Calu3 (cell line): ENCODE measurements at regions not wholly inside any gene's neighbourhood (a gene's known extent, or its start where the extent isn't known, plus 50 kb on each side); places are given as distances from the start of the nearest gene placed in this dataset.

Experiments
- BruUV-seq: library from RNA; stranded (reverse); fragments of 400-500 nt; replicated peaks from 2 replicates; lab custom pipeline; 2021; lab: Mats Ljungman, UMichigan
- CTCF ChIA-PET: fragments of 300-600 bp; sonication (Branson Sonifier 250); formaldehyde crosslinking; loops from one replicate; lab custom pipeline; 2022; ENCODE audit warnings: antibody characterized with exemption; lab: Charles Lee
- DNase-seq: peaks from one replicate; pipeline ENCODE4 v3.0.0; 2022
- H3K27ac Mint-ChIP-seq: one replicate; pipeline ENCODE4 v1.8.0; 2022; ENCODE audit warnings: mixed read lengths; ENCODE audit not compliant: unreplicated experiment
- H3K27me3 Mint-ChIP-seq: one replicate; pipeline ENCODE4 v1.8.0; 2022; ENCODE audit warnings: mixed read lengths; ENCODE audit not compliant: unreplicated experiment
- H3K36me3 Mint-ChIP-seq: one replicate; pipeline ENCODE4 v1.8.0; 2022; ENCODE audit warnings: mild to moderate bottlenecking, moderate library complexity, mixed read lengths; ENCODE audit not compliant: insufficient read depth, unreplicated experiment
- H3K4me1 Mint-ChIP-seq: one replicate; pipeline ENCODE4 v1.8.0; 2022; ENCODE audit warnings: mild to moderate bottlenecking, low read depth, mixed read lengths; ENCODE audit not compliant: unreplicated experiment
- H3K4me3 Mint-ChIP-seq: one replicate; pipeline ENCODE4 v1.8.0; 2022; ENCODE audit warnings: mild to moderate bottlenecking, low read depth, moderate library complexity, mixed read lengths; ENCODE audit not compliant: unreplicated experiment
- H3K9me3 Mint-ChIP-seq: one replicate; pipeline ENCODE4 v1.8.0; 2022; ENCODE audit warnings: low read depth, mixed read lengths; ENCODE audit not compliant: unreplicated experiment
- CTCF ChIP-seq: fragments of 200-600 bp; IDR thresholded peaks from one replicate; pipeline ENCODE4 v1.8.0; 2022; ENCODE audit warnings: antibody characterized with exemption; ENCODE audit not compliant: unreplicated experiment
- intact Hi-C: fragments of 100-400 bp; cut with micrococcal nuclease; formaldehyde crosslinking; loops from one replicate; pipeline ENCODE4 v1.10.0; 2022; ENCODE audit not compliant: unreplicated experiment

- Mint-ChIP-seq H3K4me1 (no peaks in the 10 kb centered on the region), H3K27ac (no peak overlapping the region), H3K27me3 (no peaks in the 10 kb centered on the region), H3K36me3 (no peaks in the 10 kb centered on the region), H3K9me3 (peaks cover 11% of the 10 kb centered on the region), H3K4me3 (no peak overlapping the region)
- no TSS peak for BruUV-seq
- DNase-seq: no peak
- no peak for TF ChIP-seq CTCF
- CTCF ChIA-PET: no interaction called here
- intact Hi-C loops: no loop called here
Observed at GRCh38 chr20:55053389-55053788, 578.0 kb downstream of the DOK5 start.

- Mint-ChIP-seq H3K36me3 (no peaks in the 10 kb centered on the region), H3K27ac (no peak overlapping the region), H3K4me3 (no peak overlapping the region), H3K27me3 (no peaks in the 10 kb centered on the region), H3K4me1 (no peaks in the 10 kb centered on the region), H3K9me3 (peaks cover 11% of the 10 kb centered on the region)
- CTCF ChIA-PET: no interaction called here
- no peak for TF ChIP-seq CTCF
- intact Hi-C loops: no loop called here
- DNase-seq: no peak
- BruUV-seq: no TSS peak
Observed at GRCh38 chr20:55052459-55052858, 577.1 kb downstream of the DOK5 start.

GRCh38 chr20:55038684-55039083 is 563.3 kb downstream of the DOK5 start:
- TF ChIP-seq CTCF: no peak
- H3K27me3 Mint-ChIP-seq: no peaks in the 10 kb centered on the region

GRCh38 chr20:55031971-55032370 is 556.6 kb downstream of the DOK5 start:
- Mint-ChIP-seq H3K4me3 (no peak overlapping the region), H3K4me1 (no peaks in the 10 kb centered on the region), H3K27ac (no peak overlapping the region), H3K9me3 (peaks cover 10% of the 10 kb centered on the region), H3K27me3 (no peaks in the 10 kb centered on the region), H3K36me3 (no peaks in the 10 kb centered on the region)
- no peak for DNase-seq
- TF ChIP-seq CTCF: no peak
- intact Hi-C loops: no loop called here
- no TSS peak for BruUV-seq
- CTCF ChIA-PET: no interaction called here

More at GRCh38 chr20:55038684-55039083, 563.3 kb downstream of the DOK5 start:
- CTCF ChIA-PET: no interaction called here
- H3K9me3 Mint-ChIP-seq: peaks cover 11% of the 10 kb centered on the region
- H3K4me3 Mint-ChIP-seq: no peak overlapping the region
- no TSS peak for BruUV-seq
- intact Hi-C loops: no loop called here
- no peak for DNase-seq
- no peak overlapping the region for H3K27ac Mint-ChIP-seq
- H3K36me3 Mint-ChIP-seq: no peaks in the 10 kb centered on the region
- H3K4me1 Mint-ChIP-seq: no peaks in the 10 kb centered on the region
